ENCODE measurements at regions not wholly inside any gene's neighbourhood (a gene's known extent, or its start where the extent isn't known, plus 50 kb on each side); places are given as distances from the start of the nearest gene placed in this dataset.

DNA sequence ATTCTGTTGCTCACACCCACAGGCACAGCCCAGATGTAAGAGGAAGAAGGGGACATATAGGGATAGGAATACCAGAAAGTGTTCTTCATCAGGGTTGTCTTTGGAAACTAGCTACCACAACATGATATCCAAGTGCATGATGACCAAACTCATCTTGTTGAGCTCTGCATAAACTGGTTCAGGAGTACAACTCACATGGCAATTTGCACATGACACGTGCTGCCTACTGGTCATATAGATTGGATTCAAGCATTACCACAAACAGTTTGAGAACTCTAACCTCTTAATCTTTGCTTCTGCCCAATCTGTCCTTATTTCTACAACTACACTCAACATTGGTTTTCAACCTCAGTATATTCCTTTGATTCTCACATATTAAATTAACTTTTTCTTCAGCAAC, 184.7 kb upstream of the PCSK2 start:
- TF ChIP-seq, protein P1, sequence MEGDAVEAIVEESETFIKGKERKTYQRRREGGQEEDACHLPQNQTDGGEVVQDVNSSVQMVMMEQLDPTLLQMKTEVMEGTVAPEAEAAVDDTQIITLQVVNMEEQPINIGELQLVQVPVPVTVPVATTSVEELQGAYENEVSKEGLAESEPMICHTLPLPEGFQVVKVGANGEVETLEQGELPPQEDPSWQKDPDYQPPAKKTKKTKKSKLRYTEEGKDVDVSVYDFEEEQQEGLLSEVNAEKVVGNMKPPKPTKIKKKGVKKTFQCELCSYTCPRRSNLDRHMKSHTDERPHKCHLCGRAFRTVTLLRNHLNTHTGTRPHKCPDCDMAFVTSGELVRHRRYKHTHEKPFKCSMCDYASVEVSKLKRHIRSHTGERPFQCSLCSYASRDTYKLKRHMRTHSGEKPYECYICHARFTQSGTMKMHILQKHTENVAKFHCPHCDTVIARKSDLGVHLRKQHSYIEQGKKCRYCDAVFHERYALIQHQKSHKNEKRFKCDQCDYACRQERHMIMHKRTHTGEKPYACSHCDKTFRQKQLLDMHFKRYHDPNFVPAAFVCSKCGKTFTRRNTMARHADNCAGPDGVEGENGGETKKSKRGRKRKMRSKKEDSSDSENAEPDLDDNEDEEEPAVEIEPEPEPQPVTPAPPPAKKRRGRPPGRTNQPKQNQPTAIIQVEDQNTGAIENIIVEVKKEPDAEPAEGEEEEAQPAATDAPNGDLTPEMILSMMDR (IDR thresholded peaks at IDR 0.05; ENCODE audit: insufficient read depth, low read length, poor library complexity, severe bottlenecking): no peak
- TF ChIP-seq EZH2phosphoT487 (conservative IDR thresholded peaks at IDR 0.05; ENCODE audit: low read length): no peak

All from SU-DHL-6 (cell line).